ENCODE measurements at regions not wholly inside any gene's neighbourhood (a gene's known extent, or its start where the extent isn't known, plus 50 kb on each side); places are given as distances from the start of the nearest gene placed in this dataset.
"Not testable (repeated sequence)": the region's sequence is repeated elsewhere in the genome, so short reads cannot be mapped to it uniquely, and the experiment has no call there.

DNA sequence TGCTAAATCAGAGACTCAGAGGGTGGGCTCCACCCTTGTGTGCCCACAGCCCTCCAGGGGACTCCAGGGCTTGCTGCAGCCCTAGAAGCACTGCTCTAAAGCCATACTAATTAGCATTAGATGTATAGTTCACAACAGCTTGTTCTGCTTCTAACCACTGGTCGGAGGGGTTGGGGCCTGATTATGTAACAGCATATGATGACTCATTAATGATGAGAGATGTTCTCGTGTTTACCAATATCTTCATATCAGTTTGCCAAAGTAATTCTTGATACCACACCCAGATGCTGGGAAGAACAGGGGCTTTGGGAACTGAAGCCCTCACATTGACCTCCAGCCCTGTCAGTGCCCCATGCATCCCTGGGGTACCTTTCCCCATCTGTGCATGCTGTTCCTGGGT is 104.1 kb upstream of the FOXA2 start:
- intact Hi-C loops (cut with DNase I, micrococcal nuclease), result loop anchor here in 1 of 2 donors (5.0 to 10.0 kb wide), 2 partner anchors 654 to 916 kb away; partner anchors contain the start of gene CST9
- no peak for ATAC-seq
- DNase-seq, result no peak

DNA sequence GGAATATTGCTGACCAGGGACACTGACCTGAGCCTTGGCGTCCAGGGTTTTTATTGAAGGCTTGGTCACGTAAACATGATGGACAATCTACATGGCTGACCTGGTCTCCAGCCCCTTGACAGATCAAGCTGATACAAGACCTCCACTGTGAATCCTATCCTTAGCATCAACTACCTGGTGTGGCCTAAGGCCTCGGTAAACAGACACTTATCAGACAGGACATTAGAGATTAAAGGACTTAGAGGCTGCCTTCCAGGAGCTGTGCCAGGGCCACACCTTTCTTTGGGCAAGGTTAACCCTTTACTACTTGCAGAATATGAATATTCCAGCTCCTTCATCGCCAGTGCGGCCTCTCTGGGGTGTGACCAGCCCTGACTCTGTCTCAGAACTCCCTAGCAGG is 104.9 kb upstream of the FOXA2 start:
- peak; percentile 6 for ATAC-seq
- intact Hi-C loops (cut with DNase I, micrococcal nuclease), result loop anchor here in 1 of 2 donors (5.0 to 10.0 kb wide), 2 partner anchors 653 to 916 kb away; partner anchors contain the start of gene CST9
- peak in 1 of 2 donors; percentile 13 for DNase-seq

DNA sequence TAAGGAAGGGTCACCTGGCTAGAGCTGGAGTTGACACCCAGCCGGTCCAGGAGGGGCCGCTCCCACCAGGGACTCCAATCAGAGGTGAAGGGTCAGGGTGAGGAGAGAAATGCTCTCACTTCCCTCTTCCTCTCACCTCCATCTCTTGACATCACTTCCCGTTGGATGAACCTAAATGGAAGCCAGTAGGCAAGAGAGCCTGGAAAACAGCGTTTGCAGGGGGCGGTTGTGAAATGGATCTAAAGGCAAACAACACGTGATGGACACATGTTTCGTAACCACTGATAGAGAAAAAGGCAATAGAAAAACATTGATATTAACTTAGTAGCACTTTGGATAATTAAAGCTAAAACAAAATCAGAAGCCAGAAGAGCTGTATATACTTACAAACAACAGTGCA is 105.6 kb upstream of the FOXA2 start:
- no peak for ATAC-seq
- no peak for DNase-seq
- intact Hi-C loops (cut with DNase I, micrococcal nuclease), result loop anchor here in 1 of 2 donors (5.0 to 10.0 kb wide), 4 partner anchors 365 to 915 kb away; partner anchors contain the start of gene CST9

GRCh38 chr20:22690616-22691179 is 106.3 kb upstream of the FOXA2 start:
- DNase-seq (peak in 1 of 2 donors; percentile 28), ATAC-seq (peak; percentile 88)
- intact Hi-C loops (cut with DNase I, micrococcal nuclease), result loop anchor here in 1 of 2 donors (5.0 to 10.0 kb wide), 2 partner anchors 364 to 547 kb away; no protein-coding TSS in a partner anchor

DNA sequence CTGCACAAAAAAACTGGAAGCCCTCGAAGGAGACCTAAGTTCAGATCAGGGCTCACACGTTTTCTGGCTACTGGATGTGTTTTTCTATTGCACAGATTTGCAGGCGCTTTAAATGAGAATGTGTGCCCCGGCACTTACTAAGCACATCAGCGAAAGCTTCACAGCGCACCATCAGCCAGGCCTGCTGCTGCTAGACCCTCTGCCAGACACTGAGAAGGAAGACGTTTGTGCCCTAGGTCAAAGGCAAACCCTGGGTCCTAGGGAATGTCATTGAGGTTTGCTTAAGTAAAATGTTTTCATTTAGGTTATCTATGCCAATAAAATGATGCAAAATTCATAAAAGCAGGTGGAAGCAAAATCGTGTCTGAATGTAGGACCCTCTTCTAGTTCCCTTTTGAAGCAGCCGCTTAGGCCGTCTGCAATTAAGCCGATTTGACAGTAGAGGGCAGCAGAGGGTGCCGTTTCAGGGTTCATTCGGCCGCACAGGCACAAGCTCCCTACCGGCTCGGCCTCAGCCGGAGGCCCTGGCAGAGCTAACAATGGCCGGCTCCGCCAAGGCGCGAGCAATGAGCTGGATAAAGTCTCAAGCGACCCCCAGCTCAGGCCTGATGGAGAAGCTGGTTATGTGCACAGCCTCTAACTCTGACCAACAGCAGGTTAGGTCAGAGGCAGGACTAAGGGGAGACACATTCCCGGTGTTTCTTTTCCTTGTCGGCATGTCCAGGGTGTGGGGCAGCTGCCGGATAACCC is 107.2 kb upstream of the FOXA2 start:
- peak; percentile 89 for ATAC-seq
- intact Hi-C loops (cut with DNase I, micrococcal nuclease), result loop anchor here in 1 of 2 donors (5.0 to 10.0 kb wide), 2 partner anchors 363 to 546 kb away; no protein-coding TSS in a partner anchor
- peak; percentile 59 to 66 for DNase-seq

- intact Hi-C loops (cut with DNase I, micrococcal nuclease), result loop anchor here in 1 of 2 donors (5.0 to 10.0 kb wide), 2 partner anchors 363 to 545 kb away; no protein-coding TSS in a partner anchor
- ATAC-seq (no peak), DNase-seq (no peak)
Measured at GRCh38 chr20:22692119-22692475, 107.7 kb upstream of the FOXA2 start.

DNA sequence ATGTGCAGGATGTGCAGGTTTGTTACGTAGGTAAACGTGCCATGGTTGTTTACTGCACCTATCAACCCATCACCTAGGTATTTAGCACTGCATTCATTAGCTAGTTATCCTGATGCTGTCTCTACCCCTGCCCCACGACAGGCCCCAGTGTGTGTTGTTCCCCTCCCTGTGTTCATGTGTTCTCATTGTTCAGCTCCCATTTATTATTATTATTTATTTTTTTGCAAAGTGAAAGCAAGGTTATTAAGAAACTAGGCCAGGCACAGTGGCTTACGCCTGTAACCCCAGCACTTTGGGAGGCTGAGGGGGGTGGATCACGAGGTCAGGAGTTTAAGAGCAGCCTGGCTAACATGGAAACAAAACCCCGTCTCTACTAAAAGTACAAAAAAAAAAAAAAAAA is 108.2 kb upstream of the FOXA2 start:
- not testable (repeated sequence) for ATAC-seq
- intact Hi-C loops (cut with DNase I, micrococcal nuclease), result loop anchor here in 1 of 2 donors (5.0 to 10.0 kb wide), 2 partner anchors 362 to 545 kb away; no protein-coding TSS in a partner anchor

DNA sequence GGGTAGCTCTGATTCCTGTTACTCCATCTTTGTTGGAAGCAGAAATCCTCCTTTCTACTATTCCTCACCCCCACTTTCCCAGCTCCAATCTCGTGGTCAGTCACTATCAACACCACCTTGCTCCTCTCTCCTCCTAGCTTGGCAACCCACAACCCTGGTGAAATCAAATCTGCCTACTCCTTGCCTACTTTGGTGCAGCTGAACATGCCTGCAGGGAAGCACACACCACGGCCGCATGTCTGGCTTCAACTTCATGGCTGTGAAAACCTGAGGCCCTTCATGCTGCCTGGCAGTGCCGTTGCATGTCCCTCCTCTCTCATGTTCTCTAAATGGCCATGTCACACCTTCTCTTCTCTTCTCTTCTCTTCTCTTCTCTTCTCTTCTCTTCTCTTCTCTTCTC is 112.4 kb upstream of the FOXA2 start:
- intact Hi-C loops (cut with DNase I, micrococcal nuclease), result loop anchor here in 1 of 2 donors (10.0 kb wide), 1 partner anchor 358 kb away; no protein-coding TSS in a partner anchor
- no peak for DNase-seq
- no peak for ATAC-seq

More for the DNA sequence above, 108.2 kb upstream of the FOXA2 start:
- DNase-seq, result not testable (repeated sequence)

- DNase-seq (no peak), ATAC-seq (no peak)
- intact Hi-C loops (cut with DNase I, micrococcal nuclease), result loop anchor here in 1 of 2 donors (10.0 kb wide), 1 partner anchor 356 kb away; no protein-coding TSS in a partner anchor
Measured at GRCh38 chr20:22698259-22698842, 114.0 kb upstream of the FOXA2 start.

DNA sequence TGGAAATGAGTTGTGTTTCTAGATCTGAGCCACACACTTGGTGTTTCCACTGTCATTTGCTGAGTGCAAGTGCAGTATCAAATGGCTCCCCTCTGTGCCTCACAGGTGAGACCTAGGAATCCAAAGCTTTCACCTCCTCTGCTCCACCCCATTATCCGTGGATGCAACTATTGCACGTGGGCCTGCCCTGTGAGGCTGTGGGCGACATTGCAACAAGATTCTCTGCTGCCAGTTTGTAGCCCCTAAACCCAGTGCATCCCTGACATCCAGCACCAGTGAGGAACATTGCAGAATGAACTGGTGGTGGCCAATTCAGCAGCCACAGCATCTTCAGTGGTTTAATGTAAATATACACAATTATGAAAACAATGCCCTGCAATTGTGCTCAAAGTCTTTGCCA is 115.0 kb upstream of the FOXA2 start:
- DNase-seq (no peak), ATAC-seq (no peak)
- intact Hi-C loops (cut with DNase I, micrococcal nuclease), result loop anchor here in 1 of 2 donors (10.0 kb wide), 1 partner anchor 355 kb away; no protein-coding TSS in a partner anchor

DNA sequence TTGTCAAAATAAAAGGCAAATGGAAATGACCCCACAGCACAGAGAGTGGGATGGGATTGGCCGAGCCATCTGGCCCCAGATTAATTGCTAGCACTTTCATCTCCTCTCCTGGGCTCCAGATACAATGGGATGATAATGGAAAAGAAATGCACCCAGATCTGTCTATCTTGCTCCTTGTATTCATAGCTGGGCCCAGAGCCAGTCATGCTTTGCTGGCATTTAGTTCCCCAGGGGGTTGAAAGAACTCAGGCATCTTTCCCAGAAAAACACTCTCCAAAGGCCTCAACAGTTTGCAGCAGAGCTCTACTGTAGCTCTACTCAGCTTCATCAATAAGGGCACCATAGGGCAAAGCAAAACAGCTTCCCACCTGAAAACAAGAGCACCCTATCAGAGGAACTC is 116.0 kb upstream of the FOXA2 start:
- ATAC-seq, result no peak
- DNase-seq, result no peak
- intact Hi-C loops (cut with DNase I, micrococcal nuclease), result loop anchor here in 1 of 2 donors (10.0 kb wide), 1 partner anchor 64 kb away; no protein-coding TSS in a partner anchor

GRCh38 chr20:22701679-22702308 is 117.4 kb upstream of the FOXA2 start:
- DNase-seq, result no peak
- intact Hi-C loops (cut with DNase I, micrococcal nuclease), result loop anchor here in 1 of 2 donors (10.0 kb wide), 1 partner anchor 63 kb away; no protein-coding TSS in a partner anchor
- no peak for ATAC-seq

GRCh38 chr20:22703843-22704242 is 119.5 kb upstream of the FOXA2 start:
- intact Hi-C loops (cut with DNase I, micrococcal nuclease), result loop anchor here in 1 of 2 donors (10.0 kb wide), 1 partner anchor 61 kb away; no protein-coding TSS in a partner anchor
- DNase-seq (no peak), ATAC-seq (no peak)

- no peak for ATAC-seq
- intact Hi-C loops (cut with DNase I, micrococcal nuclease), result no loop called here
- DNase-seq, result no peak
Measured at GRCh38 chr20:22711971-22712755, 127.8 kb upstream of the FOXA2 start.

- intact Hi-C loops (cut with DNase I, micrococcal nuclease), result no loop called here
- no peak for ATAC-seq
- DNase-seq, result no peak
Measured at GRCh38 chr20:22716821-22717351, 132.5 kb upstream of the FOXA2 start.

- ATAC-seq (peak; percentile 97), DNase-seq (peak; percentile 23 to 71)
- intact Hi-C loops (cut with DNase I, micrococcal nuclease), result no loop called here
Measured at GRCh38 chr20:22717466-22717865, 133.1 kb upstream of the FOXA2 start.

DNA sequence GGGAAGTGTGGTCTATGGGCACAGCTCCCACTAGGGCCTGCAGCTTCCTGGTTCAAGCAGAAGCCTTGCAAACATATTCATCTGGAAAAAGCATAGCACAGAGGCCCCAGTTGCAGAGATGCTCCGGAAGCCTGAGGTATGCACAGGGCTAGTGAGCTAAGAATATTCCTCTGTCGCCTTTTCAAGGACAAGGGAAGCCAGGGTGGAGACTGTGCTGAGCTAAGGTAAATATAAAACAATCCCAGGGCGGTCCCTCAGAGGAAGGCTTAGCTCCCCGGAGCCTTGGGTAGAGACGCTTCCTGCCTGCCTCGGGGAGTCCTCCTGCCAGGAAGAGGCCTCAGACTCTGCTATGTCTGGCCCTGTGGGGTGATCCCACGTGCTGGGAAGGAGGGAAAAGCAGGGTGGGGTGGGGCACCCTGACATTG is 134.8 kb upstream of the FOXA2 start:
- peak; percentile 88 for ATAC-seq
- intact Hi-C loops (cut with DNase I, micrococcal nuclease), result no loop called here
- peak; percentile 29 to 60 for DNase-seq

- intact Hi-C loops (cut with DNase I, micrococcal nuclease), result no loop called here
- ATAC-seq (no peak), DNase-seq (no peak)
Measured at GRCh38 chr20:22720206-22720605, 135.8 kb upstream of the FOXA2 start.
